T-helper 2 cell (primary cell): ENCODE measurements at regions not wholly inside any gene's neighbourhood (a gene's known extent, or its start where the extent isn't known, plus 50 kb on each side); places are given as distances from the start of the nearest gene placed in this dataset.

ENCODE experiments used
- DNase-seq, 5 experiments: peaks; one replicate each; pipeline versions ENCODE4 v3.0.0 to v3.0.0-alpha.2; 2012 to 2022

DNA sequence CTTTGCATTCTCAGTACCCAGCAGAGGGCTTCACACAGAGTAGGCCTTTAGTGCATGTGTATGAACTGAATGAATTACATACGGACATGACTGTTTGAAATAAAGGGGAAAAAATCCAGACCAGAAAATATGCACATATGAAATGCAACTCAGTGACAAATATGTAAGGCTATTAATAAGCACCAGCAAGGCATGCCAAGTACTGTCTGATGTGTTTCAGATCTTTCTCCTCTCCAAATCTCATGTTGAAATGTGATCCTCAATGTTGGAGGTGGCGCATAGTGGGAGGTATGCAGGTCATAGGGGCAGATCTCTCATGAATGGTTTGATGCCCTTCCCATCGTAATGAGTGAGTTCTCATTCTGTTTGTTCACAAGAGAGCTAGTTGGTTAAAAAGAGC lies 87.3 kb upstream of the TOMM7 start:
- DNase-seq: no peak

DNA sequence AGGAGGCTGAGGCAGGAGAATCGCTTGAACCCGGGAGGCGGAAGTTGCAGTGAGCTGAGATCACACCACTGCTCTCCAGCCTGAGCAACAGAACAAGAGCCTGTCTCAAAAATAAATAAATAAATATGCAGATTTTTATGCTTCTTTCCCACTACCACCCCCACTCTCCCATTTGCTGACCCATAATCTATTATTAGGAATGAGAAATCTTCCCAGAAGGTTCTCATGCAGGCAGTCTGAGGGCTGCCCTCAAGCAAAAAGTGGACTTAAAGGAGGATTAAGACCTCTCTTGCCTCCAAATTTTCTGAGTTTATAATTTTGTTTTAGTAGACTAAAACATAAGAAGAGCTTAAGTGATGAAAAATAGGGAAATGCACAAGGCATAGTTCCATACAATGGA lies 85.2 kb upstream of the TOMM7 start:
- DNase-seq: no peak

DNA sequence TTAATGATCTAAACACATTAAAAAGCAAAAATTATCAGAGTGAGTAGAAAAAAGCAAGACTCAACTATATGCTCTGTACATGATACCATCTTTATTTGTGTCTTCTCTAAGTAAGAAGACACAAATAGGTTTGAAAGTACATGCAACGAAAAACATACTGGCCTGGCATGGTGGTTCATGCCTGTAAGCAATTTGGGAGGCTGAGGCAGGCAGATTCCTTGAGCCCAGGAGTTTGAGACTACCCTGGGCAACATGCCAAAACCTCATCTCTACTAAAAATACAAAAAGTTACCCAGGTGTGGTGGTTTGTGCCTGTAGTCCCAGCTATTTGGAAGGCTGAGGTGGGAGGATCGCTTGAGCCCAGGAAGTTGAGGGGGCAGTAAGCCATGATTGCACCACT lies 78.1 kb upstream of the TOMM7 start:
- DNase-seq: no peak

GRCh38 chr7:22900101-22900500 lies 77.5 kb upstream of the TOMM7 start:
- DNase-seq: no peak

GRCh38 chr7:22896917-22897316 lies 74.3 kb upstream of the TOMM7 start:
- DNase-seq: peak in 1 of 5 experiments; percentile 6

GRCh38 chr7:22895828-22896165 lies 73.1 kb upstream of the TOMM7 start:
- no peak for DNase-seq

DNA sequence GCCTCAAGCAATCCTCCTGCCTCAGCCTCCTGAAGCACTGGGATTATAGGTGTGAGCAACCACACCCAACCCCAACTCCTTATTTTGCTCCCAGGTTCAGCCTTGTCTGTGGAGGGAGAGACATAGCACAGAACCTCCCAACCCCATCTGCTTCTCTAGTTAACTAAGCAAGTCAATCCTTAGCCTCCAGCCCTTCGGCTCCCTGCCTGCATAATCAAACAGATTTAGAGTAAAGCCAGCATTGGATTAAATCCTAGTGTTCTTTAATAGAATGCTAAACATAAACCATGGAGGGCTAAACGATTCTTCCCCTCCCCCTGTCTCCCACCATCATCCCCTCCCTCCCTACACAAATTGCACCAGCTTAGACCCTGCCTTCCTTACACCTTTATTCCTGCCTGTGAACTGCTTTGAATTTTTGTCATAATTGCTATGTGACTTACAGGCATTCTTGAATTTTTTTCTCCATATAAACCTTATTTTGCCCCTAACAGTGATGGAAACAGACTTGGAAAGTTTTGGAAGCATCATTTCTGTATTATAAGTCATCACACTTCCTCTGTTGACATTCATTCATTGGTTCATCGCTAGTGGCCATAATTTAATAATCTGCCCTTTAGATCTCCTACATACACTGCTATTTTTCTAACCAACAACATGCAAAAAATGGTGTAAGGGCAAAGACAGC lies 72.6 kb upstream of the TOMM7 start:
- no peak for DNase-seq

GRCh38 chr7:22894546-22894945 lies 71.9 kb upstream of the TOMM7 start:
- DNase-seq: no peak

DNA sequence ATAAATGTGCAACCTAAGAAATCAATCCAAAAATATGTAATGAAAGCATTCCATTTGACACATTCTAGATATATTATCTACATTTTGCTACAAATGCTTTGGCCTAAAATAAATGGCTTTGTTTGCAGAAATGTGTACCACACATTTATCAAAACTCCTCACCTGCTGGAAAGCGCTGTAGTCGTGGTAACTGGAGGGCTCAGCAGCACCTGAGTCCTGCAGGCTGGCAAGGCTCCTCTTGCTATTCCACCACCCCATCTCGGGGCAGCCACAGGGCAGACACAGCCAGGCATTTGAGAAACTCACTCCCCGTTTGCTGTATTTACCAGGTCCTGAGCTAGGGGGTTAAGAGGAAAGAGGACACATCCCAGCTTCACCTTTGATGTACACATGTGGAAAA lies 68.1 kb upstream of the TOMM7 start:
- no peak for DNase-seq

- DNase-seq: peak in 2 of 5 experiments; percentile 34 to 96
Measured at GRCh38 chr7:22885797-22886261, 63.2 kb upstream of the TOMM7 start.

DNA sequence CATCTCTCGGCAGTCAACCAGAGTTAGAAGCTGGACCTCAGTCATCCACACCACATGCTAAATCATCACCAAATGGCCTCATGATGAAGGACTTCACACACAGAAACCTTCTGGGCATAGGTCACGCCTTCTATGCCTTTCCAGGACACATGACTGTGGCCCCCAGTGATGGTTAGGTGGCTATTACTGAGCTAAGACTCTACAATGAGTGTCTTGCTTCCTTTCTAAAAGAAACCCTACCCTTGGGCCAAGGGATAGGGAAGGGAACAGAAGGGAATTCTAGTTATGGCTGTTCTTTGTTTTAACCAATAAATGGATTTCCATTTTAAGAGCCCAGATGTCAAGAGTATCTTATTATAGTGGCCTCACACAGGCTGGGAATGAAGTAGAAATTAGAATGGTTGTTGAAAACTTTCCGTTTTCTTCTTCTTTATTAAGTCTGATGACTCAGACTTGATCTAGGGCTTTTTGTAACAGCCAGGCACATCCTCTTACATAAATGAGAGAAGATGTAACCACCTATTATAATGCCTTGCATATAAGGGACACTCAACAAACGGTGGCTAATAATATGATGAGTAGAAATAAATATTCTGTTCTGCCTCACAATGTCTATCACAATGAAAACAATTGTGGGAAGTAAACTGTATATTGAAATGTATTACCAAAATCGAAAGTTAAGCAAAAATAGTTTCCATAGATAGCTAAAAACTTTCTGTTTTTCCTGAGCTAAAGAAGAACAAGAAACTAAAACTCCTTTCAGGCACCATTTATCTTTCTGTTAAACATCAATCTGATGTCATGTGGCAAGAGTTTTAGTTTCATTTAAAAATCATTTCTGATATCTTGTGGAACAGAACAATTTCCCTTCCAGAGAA lies 62.5 kb upstream of the TOMM7 start:
- DNase-seq: peak in 1 of 5 experiments; percentile 58

DNA sequence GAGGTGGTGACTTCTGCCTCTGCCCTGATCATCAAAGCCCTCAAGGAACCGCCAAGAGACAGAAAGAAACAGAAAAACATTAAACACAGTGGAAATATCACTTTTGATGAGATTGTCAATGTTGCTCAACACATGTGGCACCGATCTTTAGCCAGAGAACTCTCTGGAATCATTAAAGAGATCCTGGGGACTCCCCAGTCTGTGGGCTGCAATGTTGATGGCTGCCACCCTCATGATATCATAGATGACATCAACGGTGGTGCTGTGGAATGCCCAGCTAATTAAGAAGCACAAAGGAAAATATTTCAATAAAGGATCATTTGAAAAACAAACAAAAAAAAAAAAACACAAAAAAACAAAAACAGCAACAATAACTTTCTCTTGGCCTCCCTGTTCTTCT lies 59.5 kb upstream of the TOMM7 start:
- DNase-seq: no peak

GRCh38 chr7:22879709-22880306 lies 57.2 kb upstream of the TOMM7 start:
- DNase-seq: no peak

DNA sequence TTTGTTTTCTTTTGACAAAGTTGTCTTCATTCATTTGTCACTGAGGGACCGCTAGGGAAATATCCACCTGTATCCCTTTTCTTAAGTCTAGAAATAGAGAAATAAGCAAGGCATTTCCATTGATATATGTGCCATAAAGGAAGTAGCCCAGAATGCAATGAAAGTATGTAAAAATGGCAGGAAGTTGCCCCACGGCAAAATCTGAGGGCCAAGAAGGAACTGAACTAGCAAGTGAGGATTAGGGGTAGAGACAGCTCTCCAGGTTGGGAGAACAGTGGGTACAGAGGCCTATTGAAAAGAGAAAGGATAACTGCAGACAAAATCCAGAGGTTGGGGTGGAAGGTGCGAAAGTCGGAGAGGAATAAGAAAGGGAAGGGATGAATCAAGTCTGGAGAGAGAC lies 56.6 kb upstream of the TOMM7 start:
- DNase-seq: no peak

DNA sequence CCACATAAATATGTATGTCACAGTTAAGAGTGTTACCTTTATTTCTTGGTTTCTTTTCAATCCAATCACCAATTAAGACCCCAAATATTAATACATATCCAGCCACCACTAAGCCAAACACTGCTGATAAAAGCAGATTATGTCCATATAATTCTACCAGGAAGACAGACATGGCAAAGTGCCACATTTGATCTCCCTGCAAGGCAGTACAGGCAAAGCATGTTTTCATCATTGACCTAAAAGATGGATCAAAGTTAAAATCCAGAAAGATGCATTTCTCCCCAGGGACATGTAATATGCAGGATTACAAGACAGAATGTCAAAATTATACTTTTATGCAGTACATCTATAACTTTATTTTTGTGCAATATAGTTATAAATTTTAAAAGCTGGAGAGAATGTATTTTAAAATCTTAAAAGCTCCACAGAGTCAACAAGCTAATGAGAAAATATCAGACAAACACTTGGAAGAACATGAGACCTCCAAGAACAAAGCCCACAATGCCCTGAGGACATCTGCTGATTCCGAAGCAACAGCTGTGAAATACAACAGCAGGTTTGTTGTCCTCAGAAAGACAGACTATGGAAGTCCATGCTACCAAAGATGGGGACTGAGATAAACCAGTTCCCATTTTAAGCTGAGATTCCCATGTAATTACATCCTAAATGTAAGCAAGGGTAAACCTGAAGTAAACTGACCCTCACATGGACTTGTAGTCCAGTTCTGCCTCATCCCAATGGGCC lies 54.5 kb upstream of the TOMM7 start:
- no peak for DNase-seq

DNA sequence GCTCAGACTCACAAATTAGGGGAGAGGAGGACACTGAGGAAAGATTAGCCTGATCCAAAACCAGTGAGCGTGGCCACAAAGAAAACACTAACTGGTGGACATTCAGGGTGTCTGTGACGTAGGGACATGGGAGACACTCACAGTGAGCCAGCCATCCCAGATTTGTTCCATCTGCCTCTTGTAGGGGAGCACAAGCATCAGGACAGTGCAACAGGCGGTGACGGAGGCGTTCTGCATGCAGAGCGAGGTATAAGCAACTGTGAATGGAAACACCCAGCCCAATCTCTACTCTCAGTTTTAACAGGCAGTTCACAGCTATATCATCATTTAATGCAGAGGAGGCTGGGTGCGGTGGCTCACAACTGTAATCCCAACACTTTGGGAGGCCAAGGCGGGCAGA lies 52.8 kb upstream of the TOMM7 start:
- DNase-seq: no peak

DNA sequence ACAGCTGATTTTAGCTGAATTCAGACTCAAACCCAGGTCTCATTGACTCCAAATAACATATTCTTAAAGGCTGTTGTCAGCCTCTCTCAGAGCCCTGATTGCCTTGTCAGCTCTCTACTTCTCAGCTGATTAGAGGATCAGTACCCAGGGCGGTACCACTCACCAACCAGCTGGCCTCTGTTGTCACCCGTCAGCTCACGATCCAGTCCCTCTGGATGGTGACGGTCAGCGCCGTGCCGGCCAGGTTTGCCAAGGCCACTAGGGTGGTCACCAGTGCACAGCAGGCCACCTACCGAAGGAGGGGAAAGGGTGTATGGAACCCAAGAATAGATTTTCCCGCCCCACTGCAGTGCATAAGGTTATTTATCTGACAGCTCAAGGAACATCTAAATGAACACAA lies 52.3 kb upstream of the TOMM7 start:
- DNase-seq: no peak
